Activated CD4-positive, alpha-beta T cell treated with anti-CD3 and anti-CD28 coated beads, Interleukin-10, Interleukin-2, amounts not matched to agents 100 ng/mL and 50 ng/mL, durations not matched to agents 16 hours and 8 hours (primary cell): ENCODE measurements at regions not wholly inside any gene's neighbourhood (a gene's known extent, or its start where the extent isn't known, plus 50 kb on each side); places are given as distances from the start of the nearest gene placed in this dataset.
"Not testable (repeated sequence)": the region's sequence is repeated elsewhere in the genome, so short reads cannot be mapped to it uniquely, and the experiment has no call there.

Experiments used
- DNase-seq: peaks from one replicate; pipeline ENCODE4 v3.0.0-alpha.2; 2020

GRCh38 chrX:3550871-3551270 lies 162.6 kb downstream of the PRKX start:
- no peak for DNase-seq

GRCh38 chrX:3550160-3550751 lies 163.2 kb downstream of the PRKX start:
- DNase-seq = no peak

GRCh38 chrX:3549411-3549911 lies 164.0 kb downstream of the PRKX start:
- DNase-seq = no peak

- no peak for DNase-seq
Measured at GRCh38 chrX:3548765-3549391, 164.6 kb downstream of the PRKX start.

GRCh38 chrX:3545901-3546300 lies 167.5 kb downstream of the PRKX start:
- no peak for DNase-seq

- DNase-seq = no peak
Measured at GRCh38 chrX:3541336-3541735, 172.1 kb downstream of the PRKX start.

- no peak for DNase-seq
Measured at GRCh38 chrX:3540105-3540504, 173.3 kb downstream of the PRKX start.

- no peak for DNase-seq
Measured at GRCh38 chrX:3532581-3533085, 180.8 kb downstream of the PRKX start.

- DNase-seq = not testable (repeated sequence)
Measured at GRCh38 chrX:3531435-3531834, 182.0 kb downstream of the PRKX start.

- DNase-seq = no peak
Measured at GRCh38 chrX:3529466-3530010, 183.1 kb upstream of the MXRA5 start.

- no peak for DNase-seq
Measured at GRCh38 chrX:3527811-3528210, 181.4 kb upstream of the MXRA5 start.

GRCh38 chrX:3527166-3527565 lies 180.7 kb upstream of the MXRA5 start:
- DNase-seq = no peak

- no peak for DNase-seq
Measured at GRCh38 chrX:3526731-3527130, 180.3 kb upstream of the MXRA5 start.

- DNase-seq = no peak
Measured at GRCh38 chrX:3526071-3526470, 179.6 kb upstream of the MXRA5 start.

GRCh38 chrX:3522101-3522650 lies 175.7 kb upstream of the MXRA5 start:
- no peak for DNase-seq

- DNase-seq = no peak
Measured at GRCh38 chrX:3521396-3521795, 174.9 kb upstream of the MXRA5 start.

GRCh38 chrX:3520982-3521381 lies 174.5 kb upstream of the MXRA5 start:
- no peak for DNase-seq

GRCh38 chrX:3520458-3520857 lies 174.0 kb upstream of the MXRA5 start:
- DNase-seq = no peak

- DNase-seq = not testable (repeated sequence)
Measured at GRCh38 chrX:3519384-3519783, 172.9 kb upstream of the MXRA5 start.

- no peak for DNase-seq
Measured at GRCh38 chrX:3518870-3519269, 172.4 kb upstream of the MXRA5 start.

- no peak for DNase-seq
Measured at GRCh38 chrX:3516051-3516541, 169.6 kb upstream of the MXRA5 start.

- no peak for DNase-seq
Measured at GRCh38 chrX:3514996-3515395, 168.5 kb upstream of the MXRA5 start.

- DNase-seq = peak; percentile 4
Measured at GRCh38 chrX:3512150-3512549, 165.7 kb upstream of the MXRA5 start.

- no peak for DNase-seq
Measured at GRCh38 chrX:3509934-3510333, 163.5 kb upstream of the MXRA5 start.
